CD14-positive monocyte (primary cell): ENCODE measurements at regions not wholly inside any gene's neighbourhood (a gene's known extent, or its start where the extent isn't known, plus 50 kb on each side); places are given as distances from the start of the nearest gene placed in this dataset.

Source experiments
- DNase-seq, 3 donors: peaks; one replicate each; pipeline ENCODE4 v3.0.0-alpha.2; 2011 to 2022
- H2AFZ ChIP-seq: 2 replicates; pipeline ENCODE4 v1.6.0; 2012; ENCODE audit warnings: mild to moderate bottlenecking, low read depth, low read length, inconsistent platforms; ENCODE audit not compliant: insufficient read depth, poor library complexity, severe bottlenecking
- H3K27ac ChIP-seq, 2 donors: 1 replicate in 1 of 2; 2 replicates in 1 of 2; pipeline ENCODE4 v1.5.1; 2012 to 2013; ENCODE audit warnings: low read length in 2 of 2, control low read depth in 1 of 2, inconsistent platforms in 1 of 2, low read depth in 1 of 2, mild to moderate bottlenecking in 1 of 2
- H3K27me3 ChIP-seq, 2 donors: one replicate each; pipeline versions ENCODE4 v1.6.0 to v1.6.1; 2011 to 2013; ENCODE audit warnings: low read length in 2 of 2; ENCODE audit not compliant: control insufficient read depth in 2 of 2, insufficient read depth in 2 of 2
- H3K36me3 ChIP-seq, 2 donors: replicated peaks in 1 of 2; 1 replicate in 1 of 2; 2 replicates in 1 of 2; pipeline versions ENCODE4 v1.5.1 to v1.6.1; 2012 to 2013; ENCODE audit warnings: low read length in 2 of 2, control low read depth in 1 of 2, inconsistent platforms in 1 of 2, mild to moderate bottlenecking in 1 of 2; ENCODE audit not compliant: insufficient read depth in 2 of 2, control insufficient read depth in 1 of 2
- H3K4me1 ChIP-seq, 2 donors: 1 replicate in 1 of 2; 2 replicates in 1 of 2; pipeline versions ENCODE4 v1.5.1 to v1.6.1; 2012 to 2013; ENCODE audit warnings: low read length in 2 of 2, control low read depth in 1 of 2, inconsistent platforms in 1 of 2, mild to moderate bottlenecking in 1 of 2, moderate library complexity in 1 of 2; ENCODE audit not compliant: insufficient read depth in 2 of 2, control insufficient read depth in 1 of 2
- H3K4me2 ChIP-seq: replicated peaks from 2 replicates; pipeline ENCODE3; 2012; ENCODE audit warnings: low read length, moderate library complexity, mild to moderate bottlenecking; ENCODE audit not compliant: poor library complexity, severe bottlenecking; ENCODE audit errors: extremely low read depth
- H3K4me3 ChIP-seq, 3 experiments: fragments of 200-600 bp in 1 of 3; sonication (generic) in 1 of 3; replicated peaks in 1 of 3; 1 replicate in 2 of 3; 2 replicates in 1 of 3; pipeline ENCODE4 v1.5.1; 2011 to 2013; ENCODE audit warnings: low read length in 3 of 3, mild to moderate bottlenecking in 3 of 3, control low read depth in 2 of 3, low read depth in 2 of 3, inconsistent platforms in 1 of 3, moderate library complexity in 1 of 3
- H3K79me2 ChIP-seq: 2 replicates; pipeline ENCODE4 v1.6.0; 2012; ENCODE audit warnings: mild to moderate bottlenecking, control low read depth, inconsistent platforms, low read length, moderate library complexity; ENCODE audit not compliant: insufficient read depth
- H3K9ac ChIP-seq: 2 replicates; pipeline ENCODE4 v1.6.0; 2017; ENCODE audit warnings: low read length, mild to moderate bottlenecking; ENCODE audit not compliant: insufficient read depth, poor library complexity, severe bottlenecking
- H3K9me3 ChIP-seq, 2 donors: replicated peaks in 1 of 2; 1 replicate in 1 of 2; 2 replicates in 1 of 2; pipeline versions ENCODE4 v1.5.1 to v1.6.1; 2012 to 2013; ENCODE audit warnings: low read length in 2 of 2, control low read depth in 1 of 2; ENCODE audit not compliant: control insufficient read depth in 1 of 2, insufficient read depth in 1 of 2
- H4K20me1 ChIP-seq: 2 replicates; pipeline ENCODE4 v1.6.0; 2012; ENCODE audit warnings: mild to moderate bottlenecking, low read length, control low read depth, moderate library complexity; ENCODE audit not compliant: insufficient read depth
- H3K27ac Mint-ChIP-seq, 7 donors: one replicate each; pipeline ENCODE4 v1.8.0; 2020; ENCODE audit warnings: mild to moderate bottlenecking in 7 of 7, mixed read lengths in 7 of 7, moderate library complexity in 6 of 7, inconsistent platforms in 2 of 7
- H3K27me3 Mint-ChIP-seq, 3 donors: one replicate each; pipeline ENCODE4 v1.8.0; 2021 to 2022; ENCODE audit warnings: low read depth in 3 of 3, mild to moderate bottlenecking in 3 of 3, mixed read lengths in 3 of 3, moderate library complexity in 3 of 3, inconsistent platforms in 1 of 3
- H3K36me3 Mint-ChIP-seq, 2 donors: one replicate each; pipeline ENCODE4 v1.8.0; 2020; ENCODE audit warnings: mixed read lengths in 2 of 2, inconsistent platforms in 1 of 2, mild to moderate bottlenecking in 1 of 2
- H3K4me1 Mint-ChIP-seq: one replicate; pipeline ENCODE4 v1.8.0; 2020; ENCODE audit warnings: mild to moderate bottlenecking, mixed read lengths
- H3K4me3 Mint-ChIP-seq, 2 donors: one replicate each; pipeline ENCODE4 v1.8.0; 2020; ENCODE audit warnings: mild to moderate bottlenecking in 2 of 2, mixed read lengths in 2 of 2, moderate library complexity in 1 of 2
- H3K9me3 Mint-ChIP-seq, 7 donors: one replicate each; pipeline ENCODE4 v1.8.0; 2020 to 2022; ENCODE audit warnings: mixed read lengths in 7 of 7, mild to moderate bottlenecking in 6 of 7, moderate library complexity in 6 of 7, inconsistent platforms in 2 of 7
- CTCF ChIP-seq: fragments of 200-600 bp; IDR thresholded peaks from one replicate; pipeline ENCODE4 v1.8.0; 2022; ENCODE audit warnings: antibody characterized with exemption, mild to moderate bottlenecking
- WGBS: methylation state at CpG from one replicate; pipeline ENCODE4 v1.1.5; 2013; ENCODE audit warnings: missing lambda C conversion rate; ENCODE audit not compliant: insufficient coverage; 5-methylcytosine and 5-hydroxymethylcytosine counted together
- intact Hi-C, 2 donors: fragments of 100-400 bp; cut with micrococcal nuclease; formaldehyde crosslinking; loops; one replicate each; pipeline versions ENCODE4 v1.15.0 to v1.15.1; 2023

DNA sequence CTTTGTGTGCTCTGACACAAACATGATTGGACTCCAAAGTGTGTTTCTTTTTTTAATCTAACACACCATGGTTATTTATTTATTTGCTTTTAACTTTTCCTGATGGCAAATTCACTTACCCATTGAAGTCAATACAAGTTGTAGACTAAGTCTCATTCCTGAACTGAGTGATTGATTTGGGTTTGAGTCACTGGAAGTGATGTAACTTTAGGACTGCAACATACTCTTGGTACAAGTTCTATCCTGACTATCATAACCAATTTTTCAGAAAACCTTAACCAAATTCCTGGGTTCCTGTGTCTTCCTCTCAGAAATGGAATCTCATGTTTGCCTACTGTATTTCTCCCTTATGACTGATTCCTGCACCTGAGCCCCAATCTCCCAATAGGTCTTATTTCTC lies 590.0 kb upstream of the ROBO1 start:
- intact Hi-C loops, result no loop called here
- Mint-ChIP-seq H3K27ac (no peak overlapping the region), H3K27me3 (no peaks in the 10 kb centered on the region), H3K4me1 (no peaks in the 10 kb centered on the region), H3K4me3 (no peak overlapping the region), H3K9me3 (peaks cover 0 to 3% (median 0%) of the 10 kb centered on the region in 7 donors), H3K36me3 (no peaks in the 10 kb centered on the region)
- H3K4me1 ChIP-seq, result no peaks in the 10 kb centered on the region
- no peaks in the 10 kb centered on the region for H3K36me3 ChIP-seq
- no peak overlapping the region for H2AFZ ChIP-seq
- H3K4me2 ChIP-seq, result no peak overlapping the region
- H3K9me3 ChIP-seq, result no peaks in the 10 kb centered on the region
- H4K20me1 ChIP-seq, result no peaks in the 10 kb centered on the region
- no peak overlapping the region for H3K27ac ChIP-seq
- no peak for TF ChIP-seq CTCF
- no peak for DNase-seq
- H3K79me2 ChIP-seq, result no peaks in the 10 kb centered on the region
- H3K4me3 ChIP-seq, result no peak overlapping the region
- no peak overlapping the region for H3K9ac ChIP-seq
- H3K27me3 ChIP-seq, result no peaks in the 10 kb centered on the region

- H3K9me3 Mint-ChIP-seq, result peaks cover 0 to 3% (median 0%) of the 10 kb centered on the region in 7 donors
- Histone ChIP-seq H3K79me2 (no peaks in the 10 kb centered on the region), H3K36me3 (no peaks in the 10 kb centered on the region), H2AFZ (no peak overlapping the region), H3K4me3 (no peak overlapping the region), H3K27me3 (no peaks in the 10 kb centered on the region), H3K4me1 (no peaks in the 10 kb centered on the region), H3K4me2 (no peak overlapping the region), H3K9me3 (peaks cover 0 to 13% of the 10 kb centered on the region in 2 donors), H4K20me1 (no peaks in the 10 kb centered on the region), H3K27ac (no peak overlapping the region), H3K9ac (no peak overlapping the region)
- WGBS, result 44% methylated on average over 4 of the region's 5 CpGs
- no peak overlapping the region for H3K27ac Mint-ChIP-seq
- H3K36me3 Mint-ChIP-seq, result no peaks in the 10 kb centered on the region
- intact Hi-C loops, result no loop called here
- H3K4me1 Mint-ChIP-seq, result no peaks in the 10 kb centered on the region
- no peak for TF ChIP-seq CTCF
- DNase-seq, result no peak
- no peaks in the 10 kb centered on the region for H3K27me3 Mint-ChIP-seq
- H3K4me3 Mint-ChIP-seq, result no peak overlapping the region
Measured at GRCh38 chr3:80355144-80355543, 587.3 kb upstream of the ROBO1 start.
